IMR-90 (cell line): ENCODE measurements at regions not wholly inside any gene's neighbourhood (a gene's known extent, or its start where the extent isn't known, plus 50 kb on each side); places are given as distances from the start of the nearest gene placed in this dataset.

Source experiments
- ATAC-seq: fragments of 200-7000 bp; cut with Tn5 transposase; 2 replicates; pipeline ENCODE4 v1.9.1; 2020; ENCODE audit warnings: low read depth, mild to moderate bottlenecking, moderate library complexity
- BruUV-seq: library from RNA; stranded (reverse); fragments of 400-500 nt; replicated peaks from 2 replicates; lab custom pipeline; 2021; lab: Mats Ljungman, UMichigan
- CTCF ChIA-PET: fragments of 300-600 bp; formaldehyde crosslinking; extraction: SDS; loops from one replicate; lab custom pipeline; 2021; ENCODE audit warnings: antibody characterized with exemption; lab: Yijun Ruan, JAX
- POLR2A ChIA-PET: fragments of 300-600 bp; sonication (Branson Sonifier 250); formaldehyde crosslinking; loops from one replicate; lab custom pipeline; 2022; ENCODE audit warnings: antibody characterized with exemption; ENCODE audit not compliant: unreplicated experiment; lab: Charles Lee
- DNase-seq: peaks from one replicate; pipeline ENCODE4 v3.0.0; 2013
- H2AFZ ChIP-seq: replicated peaks from 2 replicates; pipeline ENCODE3; 2013; ENCODE audit warnings: low read length, mild to moderate bottlenecking; ENCODE audit not compliant: poor library complexity
- H2AK5ac ChIP-seq: 2 replicates; pipeline ENCODE4 v1.6.1; 2013; ENCODE audit warnings: low read depth, low read length, inconsistent platforms
- H2AK9ac ChIP-seq: replicated peaks from 2 replicates; pipeline ENCODE3; 2013; ENCODE audit warnings: mild to moderate bottlenecking, low read depth, low read length, moderate library complexity; ENCODE audit not compliant: poor library complexity
- H2BK120ac ChIP-seq: 2 replicates; pipeline ENCODE4 v1.6.1; 2013; ENCODE audit warnings: low read depth, low read length, inconsistent platforms
- H2BK15ac ChIP-seq: 3 replicates; pipeline ENCODE4 v1.6.1; 2013; ENCODE audit warnings: low read depth, low read length, inconsistent platforms
- H2BK20ac ChIP-seq: 2 replicates; pipeline ENCODE4 v1.6.1; 2013; ENCODE audit warnings: low read depth, mild to moderate bottlenecking, inconsistent platforms, low read length, moderate library complexity
- H2BK5ac ChIP-seq: 2 replicates; pipeline ENCODE4 v1.6.1; 2013; ENCODE audit warnings: mild to moderate bottlenecking, low read depth, low read length, inconsistent platforms; ENCODE audit not compliant: poor library complexity, severe bottlenecking
- H3K14ac ChIP-seq: replicated peaks from 2 replicates; pipeline ENCODE4 v1.6.1; 2013; ENCODE audit warnings: low read depth, low read length, inconsistent platforms
- H3K18ac ChIP-seq: 2 replicates; pipeline ENCODE4 v1.6.1; 2013; ENCODE audit warnings: low read depth, low read length, control low read depth
- H3K23ac ChIP-seq: 2 replicates; pipeline ENCODE4 v1.6.1; 2013; ENCODE audit warnings: low read depth, low read length, inconsistent platforms
- H3K27ac ChIP-seq: 2 replicates; pipeline ENCODE4 v1.5.1; 2013; ENCODE audit warnings: mild to moderate bottlenecking, control low read depth, low read length; ENCODE audit not compliant: insufficient read depth
- H3K27me3 ChIP-seq: 2 replicates; pipeline ENCODE4 v1.6.1; 2013; ENCODE audit warnings: low read length; ENCODE audit not compliant: control insufficient read depth, insufficient read depth
- H3K36me3 ChIP-seq: 2 replicates; pipeline ENCODE4 v1.6.1; 2013; ENCODE audit warnings: low read length, mixed read lengths; ENCODE audit not compliant: control insufficient read depth, insufficient read depth
- H3K4ac ChIP-seq: 2 replicates; pipeline ENCODE4 v1.6.1; 2013; ENCODE audit warnings: low read depth, low read length, inconsistent platforms
- H3K4me1 ChIP-seq: 2 replicates; pipeline ENCODE4 v1.6.1; 2013; ENCODE audit warnings: low read length, mixed read lengths; ENCODE audit not compliant: control insufficient read depth, insufficient read depth
- H3K4me2 ChIP-seq: 2 replicates; pipeline ENCODE4 v1.6.1; 2013; ENCODE audit warnings: low read depth, mild to moderate bottlenecking, control low read depth, low read length, moderate library complexity
- H3K4me3 ChIP-seq: 2 replicates; pipeline ENCODE4 v1.5.1; 2013; ENCODE audit warnings: low read depth, mild to moderate bottlenecking, control low read depth, low read length, moderate library complexity; ENCODE audit not compliant: insufficient read depth
- H3K56ac ChIP-seq: 2 replicates; pipeline ENCODE4 v1.6.1; 2013; ENCODE audit warnings: low read length, inconsistent platforms; ENCODE audit not compliant: insufficient read depth; ENCODE audit errors: extremely low read depth
- H3K79me1 ChIP-seq, 2 experiments: 2 replicates each; pipeline ENCODE4 v1.6.1; 2013; ENCODE audit warnings: low read length in 2 of 2, inconsistent platforms in 1 of 2, low read depth in 1 of 2
- H3K9ac ChIP-seq: 2 replicates; pipeline ENCODE4 v1.6.1; 2013; ENCODE audit warnings: low read depth, low read length, control low read depth
- H3K9me1 ChIP-seq: 2 replicates; pipeline ENCODE4 v1.6.1; 2013; ENCODE audit warnings: low read length, inconsistent platforms; ENCODE audit not compliant: insufficient read depth
- H3K9me3 ChIP-seq: 2 replicates; pipeline ENCODE4 v1.6.1; 2013; ENCODE audit warnings: low read length; ENCODE audit not compliant: control insufficient read depth, insufficient read depth
- H4K20me1 ChIP-seq: 2 replicates; pipeline ENCODE4 v1.6.1; 2013; ENCODE audit warnings: low read length, inconsistent platforms; ENCODE audit not compliant: insufficient read depth
- H4K5ac ChIP-seq: 2 replicates; pipeline ENCODE4 v1.6.1; 2013; ENCODE audit warnings: mild to moderate bottlenecking, low read depth, low read length, control low read depth
- H4K8ac ChIP-seq, 2 experiments: 2 replicates each; pipeline ENCODE4 v1.6.1; 2013; ENCODE audit warnings: low read depth in 2 of 2, low read length in 2 of 2, control low read depth in 1 of 2, inconsistent platforms in 1 of 2
- H4K91ac ChIP-seq: 2 replicates; pipeline ENCODE4 v1.6.1; 2013; ENCODE audit warnings: low read depth, low read length, inconsistent platforms; ENCODE audit not compliant: insufficient read depth
- BHLHE40 ChIP-seq: fragments of 150-350 bp; IDR thresholded peaks from 2 replicates; pipeline ENCODE4 v1.6.1; 2016; ENCODE audit warnings: mild to moderate bottlenecking, low read depth, low read length
- CEBPB ChIP-seq: IDR thresholded peaks from 2 replicates; pipeline ENCODE4 v1.6.1; 2012; ENCODE audit warnings: low read depth, low read length, improper control_type of control experiment
- MAZ ChIP-seq: IDR thresholded peaks from 2 replicates; pipeline ENCODE4 v1.6.1; 2012; ENCODE audit warnings: low read depth, mild to moderate bottlenecking, low read length, improper control_type of control experiment, moderate library complexity, borderline replicate concordance
- NFE2L2 ChIP-seq: fragments of 150-350 bp; IDR thresholded peaks from 2 replicates; pipeline ENCODE4 v1.6.1; 2016; ENCODE audit warnings: low read depth, mild to moderate bottlenecking, low read length
- POLR2A ChIP-seq: IDR thresholded peaks from 2 replicates; pipeline ENCODE4 v1.6.1; 2012; ENCODE audit warnings: mild to moderate bottlenecking, low read depth, low read length
- RCOR1 ChIP-seq: IDR thresholded peaks from 2 replicates; pipeline ENCODE4 v1.6.1; 2012; ENCODE audit warnings: mild to moderate bottlenecking, low read length, improper control_type of control experiment; ENCODE audit not compliant: insufficient replicate concordance
- RFX5 ChIP-seq: IDR thresholded peaks from 2 replicates; pipeline ENCODE4 v1.8.0; 2012; ENCODE audit warnings: low read depth, mild to moderate bottlenecking, low read length, moderate library complexity
- SMC3 ChIP-seq: fragments of 150-350 bp; IDR thresholded peaks from 2 replicates; pipeline ENCODE4 v1.6.1; 2016; ENCODE audit warnings: low read depth, mild to moderate bottlenecking, antibody characterized with exemption, low read length, moderate library complexity
- WGBS, 2 experiments: methylation state at CpG; one replicate each; pipeline versions ENCODE4 v1.1.5 to v1.1.7; 2013; ENCODE audit warnings: missing lambda C conversion rate in 2 of 2; ENCODE audit not compliant: insufficient read length in 1 of 2; ENCODE audit errors: extremely low coverage in 2 of 2; 5-methylcytosine and 5-hydroxymethylcytosine counted together
- dilution Hi-C: fragments of 300-500 bp; cut with HindIII; formaldehyde crosslinking; loops from one replicate; pipeline ENCODE4 v1.14.3; 2018; ENCODE audit warnings: low sequenced_read_pairs; ENCODE audit not compliant: unreplicated experiment
- in situ Hi-C: fragments of 300-500 bp; cut with MboI; formaldehyde crosslinking; loops from 3 replicates; pipeline ENCODE4 v1.14.3; 2019; ENCODE audit warnings: low sequenced_read_pairs, inconsistent platforms, mixed read lengths
- intact Hi-C: fragments of 100-400 bp; cut with micrococcal nuclease; formaldehyde crosslinking; loops from 2 replicates; pipeline ENCODE4 v1.10.0; 2022

- Histone ChIP-seq H2AK9ac (no peak overlapping the region), H3K23ac (no peak overlapping the region), H2BK15ac (no peak overlapping the region), H3K4me1 (no peaks in the 10 kb centered on the region), H3K27me3 (no peaks in the 10 kb centered on the region), H3K9me3 (0 out of 2 replicates have a peak, but pooled peaks cover 1% of the 10 kb centered on the region), H4K20me1 (no peaks in the 10 kb centered on the region), H2BK5ac (no peak overlapping the region), H3K4me2 (no peak overlapping the region), H3K27ac (no peak overlapping the region), H2BK20ac (no peak overlapping the region), H3K36me3 (no peaks in the 10 kb centered on the region), H3K9me1 (no peaks in the 10 kb centered on the region), H2AFZ (no peak overlapping the region), H4K8ac (no peak overlapping the region), H3K18ac (no peak overlapping the region), H3K9ac (no peak overlapping the region), H2AK5ac (no peak overlapping the region), H3K4ac (no peak overlapping the region), H3K79me1 (no peaks in the 10 kb centered on the region), H4K5ac (no peak overlapping the region), H3K56ac (no peak overlapping the region), H3K4me3 (no peak overlapping the region), H4K91ac (no peak overlapping the region), H3K14ac (no peak overlapping the region), H2BK120ac (no peak overlapping the region)
- BruUV-seq = no TSS peak
- DNase-seq (no peak), ATAC-seq (no peak)
- in situ Hi-C loops = no loop called here
- POLR2A ChIA-PET = no interaction called here
- dilution Hi-C loops = no loop called here
- intact Hi-C loops = no loop called here
- TF ChIP-seq BHLHE40 (no peak), CEBPB (no peak), MAZ (no peak), RCOR1 (no peak), NFE2L2 (no peak), POLR2A (no peak), RFX5 (no peak), SMC3 (no peak)
- WGBS, 2 experiments = no CpG with 5 or more reads among the region's 1 CpG
- CTCF ChIA-PET = no interaction called here
These were observed 76.0 kb upstream of the POGK start for GRCh38 chr1:166763318-166763717.
